GM21367 (cell line): ENCODE measurements at regions not wholly inside any gene's neighbourhood (a gene's known extent, or its start where the extent isn't known, plus 50 kb on each side); places are given as distances from the start of the nearest gene placed in this dataset.

Experiments used
- ATAC-seq: cut with Tn5 transposase; IDR thresholded peaks from one replicate; pipeline ENCODE4 v1.9.1; 2021; ENCODE audit not compliant: unreplicated experiment

DNA sequence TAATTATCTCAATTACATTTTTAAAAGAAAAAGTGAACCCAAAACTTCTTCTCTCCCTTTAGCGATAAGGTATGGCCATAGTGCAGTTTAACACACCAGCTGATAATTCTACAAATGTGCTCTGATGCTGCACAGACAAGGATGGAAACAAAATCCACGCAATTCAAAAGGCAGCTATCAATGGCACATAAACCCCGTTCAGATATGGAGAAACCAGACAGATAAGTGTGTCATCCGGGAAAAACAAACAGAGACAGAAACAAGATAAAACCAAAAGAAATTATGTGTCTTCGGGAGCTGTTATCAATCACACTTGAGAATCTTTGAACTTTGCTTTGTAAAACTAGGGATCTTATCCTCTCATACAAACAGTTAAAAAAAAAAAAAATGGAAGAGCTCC lies 73.6 kb downstream of the SIPA1L2 start:
- ATAC-seq, result no peak

DNA sequence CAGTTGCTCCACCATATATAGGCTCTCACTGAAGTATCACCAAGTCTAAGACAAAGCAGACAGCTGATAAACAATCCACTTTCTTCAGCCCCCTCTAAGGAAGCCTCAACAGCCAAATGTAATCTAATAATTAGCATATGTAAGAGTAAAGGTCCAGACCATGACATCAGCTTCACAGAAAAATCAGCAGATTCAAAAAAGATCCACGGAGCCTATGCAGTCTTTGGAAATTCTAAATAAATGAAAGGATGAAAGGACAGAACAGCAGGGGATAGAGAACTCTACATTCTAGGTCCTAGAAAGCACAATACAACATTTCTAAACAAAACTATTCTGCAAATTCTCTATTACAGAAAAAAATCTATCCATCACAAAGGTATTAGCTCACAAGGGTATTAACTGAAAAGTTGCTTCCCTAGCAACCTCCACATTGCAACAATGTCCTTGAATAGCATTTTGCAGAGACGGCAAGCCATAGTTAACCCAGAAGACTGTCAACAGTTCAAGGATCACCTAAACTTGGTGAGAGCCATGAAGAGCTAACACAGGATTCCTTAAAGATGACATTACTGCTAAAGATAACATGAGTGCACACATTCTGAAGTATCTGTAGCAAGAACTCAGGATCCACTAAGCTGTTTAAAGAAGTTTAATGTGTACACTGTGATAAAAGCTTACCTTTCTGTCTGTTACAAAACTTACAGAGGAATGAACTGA lies 74.3 kb downstream of the SIPA1L2 start:
- no peak for ATAC-seq

DNA sequence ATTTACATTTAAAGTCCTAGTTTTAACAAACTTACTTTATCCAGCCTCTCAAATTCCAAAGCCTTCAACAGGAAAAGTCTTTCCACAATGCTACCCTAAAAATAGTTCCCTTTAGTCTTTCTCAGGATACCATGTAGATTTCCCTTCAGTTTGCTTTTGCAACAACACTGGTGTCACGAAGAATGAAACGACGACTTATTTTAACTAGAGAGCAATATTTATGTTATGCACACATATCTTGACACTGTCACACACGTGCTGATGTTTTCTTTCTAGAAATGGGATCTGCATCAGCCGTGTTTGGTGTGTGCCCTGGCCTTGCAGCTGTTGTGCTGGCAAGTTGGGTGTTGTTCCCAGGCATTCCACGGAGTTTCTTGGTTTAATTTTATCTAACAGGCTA lies 75.5 kb downstream of the SIPA1L2 start:
- no peak for ATAC-seq

DNA sequence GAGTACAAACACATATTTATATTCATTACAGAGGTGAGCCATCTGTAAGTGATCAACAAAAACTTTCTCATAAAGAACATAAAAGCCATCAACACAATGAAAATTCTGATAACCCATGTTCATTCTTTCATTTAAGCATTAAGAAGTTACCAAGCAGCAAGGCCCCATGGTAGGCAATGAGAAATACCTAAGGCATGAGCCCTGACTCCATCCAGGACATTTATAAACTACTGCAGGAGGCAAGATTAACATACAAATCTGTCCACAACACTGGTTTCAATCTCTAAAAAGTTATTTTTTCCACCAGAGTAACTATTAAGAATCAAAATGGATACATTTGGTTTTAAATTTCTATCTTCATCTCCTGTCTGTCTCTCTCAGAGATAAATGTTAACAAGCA lies 76.1 kb downstream of the SIPA1L2 start:
- ATAC-seq, result no peak

DNA sequence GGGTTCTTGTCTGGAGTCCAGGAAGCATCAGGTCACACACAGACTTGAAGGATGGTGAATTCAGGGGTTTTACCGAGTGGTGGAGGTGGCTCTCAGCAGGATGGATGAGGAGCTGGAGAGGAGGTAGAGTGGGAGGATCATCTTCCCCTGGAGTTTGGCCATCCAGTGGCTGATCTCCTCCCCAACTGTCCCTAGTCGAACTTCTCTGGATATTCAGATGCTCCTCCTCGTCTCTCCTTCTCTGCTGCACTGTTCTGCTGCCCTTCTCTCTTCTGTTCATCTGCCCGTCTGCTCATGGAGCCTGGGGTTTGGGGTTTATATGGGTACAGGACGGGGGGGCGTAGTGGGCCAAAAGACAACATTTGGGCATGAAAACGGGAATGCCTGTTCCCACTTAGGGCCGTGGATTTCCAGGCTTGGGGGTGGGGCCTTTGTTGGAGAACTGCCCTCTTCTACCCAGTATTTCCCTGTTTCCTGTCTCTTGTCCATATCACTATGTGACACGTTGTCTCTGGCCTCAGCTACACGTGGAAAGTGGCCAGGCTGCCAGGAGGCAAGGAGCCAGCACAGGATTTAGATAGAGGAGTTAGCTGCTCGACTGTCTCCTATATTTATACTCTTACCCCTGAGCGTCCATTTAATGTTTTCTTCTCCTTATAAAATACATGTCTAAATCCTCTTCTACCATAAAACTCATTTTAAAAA lies 76.7 kb downstream of the SIPA1L2 start:
- ATAC-seq, result no peak

DNA sequence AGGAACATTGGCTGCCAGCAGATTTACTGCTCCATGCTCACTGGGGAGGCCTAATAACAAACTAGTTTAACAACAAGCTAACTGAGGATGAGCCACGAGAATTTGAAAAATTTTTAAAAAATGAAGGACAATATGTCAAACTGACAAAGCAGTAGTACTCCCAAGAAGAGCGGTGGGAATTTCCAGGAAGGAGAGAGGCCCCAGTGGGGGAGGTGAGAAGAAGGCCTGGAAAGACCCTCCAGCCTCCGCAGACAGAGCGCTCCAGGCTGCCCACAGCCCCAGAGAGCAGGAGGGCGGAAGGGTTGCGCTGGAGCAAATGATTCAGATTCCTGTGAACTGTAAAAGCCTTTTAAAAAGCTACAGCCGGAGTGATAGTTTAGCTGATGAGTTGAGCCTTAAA lies 78.5 kb downstream of the SIPA1L2 start:
- no peak for ATAC-seq

DNA sequence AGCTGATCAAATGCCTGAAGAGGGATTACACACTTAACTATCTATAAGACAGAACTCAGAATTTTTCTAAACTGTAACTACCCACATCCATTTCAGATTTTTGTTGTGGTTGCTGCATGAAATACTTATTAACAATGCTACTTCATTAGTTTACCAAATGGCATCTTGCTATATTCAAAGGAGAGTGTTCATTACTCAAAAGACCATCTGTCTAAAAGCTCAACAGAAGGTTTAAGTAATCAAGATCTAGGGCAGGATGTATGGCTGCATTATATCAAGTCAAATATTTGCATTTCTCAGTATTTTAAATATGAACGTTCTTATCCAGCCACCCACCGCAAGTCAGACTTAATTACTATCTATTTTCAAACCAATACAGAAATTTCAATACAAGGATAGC lies 79.9 kb downstream of the SIPA1L2 start:
- ATAC-seq, result no peak

DNA sequence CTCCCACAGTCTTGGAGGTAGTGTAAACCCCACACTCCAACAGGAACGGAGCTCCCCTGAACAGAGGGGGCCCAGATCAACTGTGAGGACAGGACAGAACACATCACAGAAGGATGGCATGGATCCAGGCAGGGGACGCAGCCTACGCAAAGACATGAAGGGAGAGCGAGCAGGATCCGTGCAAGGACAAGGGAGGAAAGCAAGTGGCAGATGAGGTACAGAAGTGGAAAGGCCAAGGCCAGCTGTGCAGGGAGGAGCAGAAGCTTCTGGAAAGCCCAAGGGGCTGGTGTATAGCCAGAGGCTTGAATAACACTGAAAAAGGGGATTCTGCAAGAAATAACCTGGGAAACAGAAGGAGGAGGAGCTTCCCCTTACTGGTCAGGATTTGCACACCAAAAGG lies 81.2 kb downstream of the SIPA1L2 start:
- ATAC-seq, result no peak

DNA sequence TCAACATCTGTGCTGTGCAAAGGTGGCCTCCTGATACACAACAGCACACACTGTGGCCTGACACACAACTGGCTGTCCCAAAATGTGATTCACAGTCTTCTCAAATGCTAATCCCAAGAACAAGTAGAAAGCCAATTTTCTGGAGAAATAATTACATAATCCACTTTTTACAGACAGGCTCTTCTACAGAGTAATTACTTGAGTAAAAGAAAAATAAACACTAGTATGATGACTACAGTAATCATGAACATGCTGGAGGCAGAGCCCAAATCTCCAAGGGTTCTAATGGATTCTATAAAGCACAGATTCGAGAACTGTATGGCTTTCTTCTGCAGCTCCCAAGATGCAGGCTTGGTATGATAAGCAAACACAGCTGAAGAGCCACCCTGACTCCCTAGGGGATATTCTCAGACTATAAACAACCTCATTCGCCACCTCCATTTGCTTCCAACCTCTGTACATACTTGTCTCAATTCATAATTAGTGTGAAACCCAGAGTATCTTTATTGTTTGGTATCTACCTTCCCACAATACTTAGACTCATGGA lies 81.9 kb downstream of the SIPA1L2 start:
- ATAC-seq, result no peak

DNA sequence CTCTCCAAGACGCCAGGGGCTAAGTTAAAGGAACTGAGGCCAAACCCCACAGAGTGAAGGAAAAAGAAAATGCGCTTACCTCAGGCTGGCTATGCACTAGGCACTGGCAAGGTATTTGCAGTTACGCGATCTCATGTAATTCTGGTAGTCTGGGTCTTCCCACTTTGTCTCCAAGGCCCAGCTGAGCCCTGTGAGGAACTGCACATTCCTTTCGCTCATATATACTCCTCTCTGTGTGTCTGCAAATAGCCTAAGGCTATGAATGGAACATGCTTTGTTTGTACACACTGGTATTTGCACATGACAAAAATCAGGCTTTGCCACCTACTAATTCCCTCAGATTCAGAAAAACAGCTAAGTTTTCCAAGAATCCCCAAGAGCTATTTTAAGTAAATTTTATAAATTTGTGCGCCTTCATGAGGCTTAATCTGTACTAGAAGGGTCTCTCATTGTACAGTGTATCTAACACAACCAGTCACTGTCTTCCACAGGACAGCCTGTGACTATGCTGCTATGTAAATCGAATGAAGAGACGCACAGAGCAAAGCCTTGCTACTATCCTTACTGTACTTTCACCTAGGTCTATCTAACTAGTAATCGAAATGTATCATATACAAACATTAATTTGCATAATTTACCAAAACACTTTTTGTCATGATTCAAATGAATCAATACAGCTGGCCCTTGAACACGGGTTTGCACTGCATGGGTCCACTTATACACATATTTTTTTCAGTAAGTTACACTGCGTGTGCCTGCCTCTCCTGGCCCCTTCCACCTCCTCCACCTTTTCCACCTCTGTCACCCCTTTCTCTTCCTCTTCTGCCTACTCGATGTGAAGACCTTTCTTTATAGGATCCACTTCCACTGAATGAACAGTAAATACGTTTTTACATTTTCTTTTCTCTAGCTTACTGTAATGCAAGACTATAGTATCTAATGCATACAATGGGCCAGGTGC lies 87.0 kb downstream of the SIPA1L2 start:
- no peak for ATAC-seq

DNA sequence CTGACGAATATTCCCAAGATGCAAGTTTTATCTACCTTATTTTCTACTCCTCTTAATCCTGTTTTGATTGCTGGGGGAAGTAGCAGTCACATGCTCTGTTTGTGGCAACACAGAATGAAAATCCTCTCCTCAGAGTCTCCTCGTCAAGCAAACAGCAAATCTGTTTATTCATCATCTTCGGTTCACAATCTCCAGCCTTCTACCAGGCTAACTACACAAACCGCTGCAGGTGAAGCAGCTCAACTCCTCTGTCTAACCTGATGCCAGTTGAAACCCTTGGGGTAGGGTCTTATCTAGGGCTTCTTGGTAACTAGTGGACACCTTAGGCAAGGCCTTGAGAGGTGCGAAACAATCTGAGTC lies 91.0 kb downstream of the SIPA1L2 start:
- ATAC-seq, result no peak

DNA sequence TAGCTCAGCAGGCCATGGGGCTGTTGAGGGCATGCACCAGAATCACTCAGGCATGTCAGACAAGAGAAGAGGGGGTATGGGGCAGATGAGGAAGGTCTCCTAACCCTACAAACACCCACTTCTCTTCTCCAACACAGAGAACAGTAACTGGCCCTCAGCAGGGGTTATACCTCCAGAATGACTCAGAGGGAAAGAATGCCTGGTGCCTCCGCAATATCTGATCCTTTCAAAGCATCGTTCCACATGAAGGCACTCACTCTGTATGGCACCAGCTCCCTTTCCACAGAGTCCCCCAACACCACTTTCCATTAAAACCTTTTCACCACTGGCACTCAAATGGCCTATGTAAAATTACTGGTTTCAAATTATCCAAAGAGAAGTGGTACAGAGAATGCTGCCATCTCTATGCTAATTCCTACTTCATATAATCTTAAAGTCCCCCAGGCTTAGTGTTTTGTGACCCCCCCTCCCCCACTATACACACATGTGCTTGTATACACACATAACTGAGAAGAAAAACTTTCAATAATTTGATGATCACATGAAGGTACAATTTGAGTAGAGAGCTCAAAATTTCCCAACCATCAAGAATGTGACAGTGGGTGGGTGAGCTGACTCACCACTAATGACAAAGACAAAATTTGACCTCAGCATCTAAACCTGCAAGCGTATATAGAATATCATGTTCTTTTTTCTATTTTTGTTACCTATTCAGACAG lies 91.5 kb downstream of the SIPA1L2 start:
- ATAC-seq, result no peak

DNA sequence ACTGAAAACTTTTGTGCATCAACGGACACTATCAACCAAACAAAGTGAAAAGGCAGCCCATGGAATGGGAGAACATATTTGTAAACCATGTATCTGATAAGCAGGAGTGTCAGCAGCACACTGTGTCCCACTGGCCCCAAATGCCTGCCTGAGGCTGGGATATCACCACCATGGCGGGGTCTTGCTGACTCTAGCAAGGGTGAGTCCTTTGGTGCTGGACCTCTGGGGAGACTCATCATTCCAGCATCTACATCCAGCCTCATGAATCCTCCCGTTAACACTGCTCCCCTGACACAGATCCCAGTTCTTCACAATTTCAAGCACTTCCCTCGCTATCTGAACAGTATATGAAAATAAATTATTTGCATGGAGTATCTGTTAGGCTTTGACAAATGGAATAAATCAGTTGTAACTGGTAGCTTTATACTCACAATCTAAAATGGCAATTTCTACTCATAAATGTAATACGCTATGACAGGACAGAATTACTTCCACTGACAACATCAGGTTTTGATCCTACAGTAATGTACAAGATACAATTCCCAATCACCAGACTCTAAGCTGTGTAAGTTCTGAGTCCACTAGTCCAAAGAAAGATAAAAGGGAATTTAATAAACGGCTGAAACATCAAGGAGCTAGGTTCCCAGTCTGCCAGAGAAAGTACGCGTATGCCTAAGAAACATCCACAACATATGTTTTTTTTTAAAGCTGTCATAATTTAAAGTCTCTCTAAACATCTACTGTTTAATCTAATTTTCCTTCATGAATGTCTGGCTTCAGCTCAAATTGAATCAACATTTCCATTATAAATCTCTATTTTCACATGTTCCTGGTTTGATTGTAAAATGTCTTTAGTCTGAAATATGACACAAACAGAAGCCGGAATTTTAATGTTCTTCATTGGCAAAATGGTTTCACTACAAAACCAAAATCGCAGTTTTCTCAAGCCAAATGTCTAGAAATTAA lies 95.1 kb downstream of the SIPA1L2 start:
- ATAC-seq, result no peak

DNA sequence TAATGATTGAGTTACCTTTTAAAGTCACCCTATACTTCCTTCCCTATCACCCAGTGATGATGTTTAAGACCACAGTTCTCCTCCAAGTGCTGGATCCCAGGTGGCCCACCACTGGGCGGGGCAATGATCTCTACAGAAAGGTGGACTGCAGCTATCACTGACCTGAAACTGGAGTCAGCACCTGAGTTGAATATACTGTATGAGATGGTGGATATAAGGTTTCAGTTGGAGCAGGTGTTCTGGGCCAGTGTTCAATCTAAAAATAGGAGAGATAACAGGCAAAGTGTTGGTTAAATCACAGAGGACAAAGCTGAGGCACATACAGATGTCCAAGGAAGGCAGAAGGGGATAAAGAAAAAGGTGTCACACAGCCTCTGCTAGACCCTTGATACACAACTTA lies 96.6 kb downstream of the SIPA1L2 start:
- ATAC-seq, result no peak

DNA sequence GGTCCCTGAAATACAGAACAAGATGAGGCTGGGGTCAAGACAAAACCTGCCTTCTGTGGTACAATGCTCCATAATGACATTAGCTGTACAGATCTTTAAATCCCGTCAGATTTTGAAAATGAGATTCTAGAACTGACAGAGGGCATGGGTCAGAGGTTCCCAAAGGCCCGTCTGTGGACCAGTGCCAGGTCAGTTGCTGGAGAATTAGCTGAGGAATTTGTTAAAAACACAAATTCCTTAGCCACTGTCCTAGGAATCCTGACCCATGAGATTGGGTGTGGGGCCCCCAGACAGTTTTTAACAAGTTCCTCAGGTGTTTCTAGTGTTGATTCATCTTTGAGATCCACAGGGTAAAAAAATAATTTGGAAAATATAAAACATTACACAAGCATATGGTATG lies 97.0 kb downstream of the SIPA1L2 start:
- no peak for ATAC-seq

DNA sequence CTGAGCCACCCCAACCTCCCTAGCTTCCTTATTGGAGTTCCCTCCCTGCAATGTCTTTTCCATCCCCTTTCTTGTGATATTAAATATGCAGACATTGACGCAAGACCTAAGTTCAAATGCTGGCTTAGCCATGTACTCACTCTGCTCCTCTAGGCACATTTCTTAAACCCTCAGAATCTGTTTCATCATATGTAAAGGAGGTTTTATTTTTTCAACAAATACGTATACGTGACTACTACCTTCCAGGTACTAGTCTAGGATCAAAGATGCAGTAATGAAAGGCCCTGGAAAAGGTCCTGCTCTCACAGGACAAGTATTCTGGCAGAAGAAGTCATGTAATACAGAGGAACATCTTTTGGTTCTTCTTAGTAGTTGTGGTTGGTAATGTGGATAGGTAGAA lies 98.6 kb downstream of the SIPA1L2 start:
- ATAC-seq, result no peak

DNA sequence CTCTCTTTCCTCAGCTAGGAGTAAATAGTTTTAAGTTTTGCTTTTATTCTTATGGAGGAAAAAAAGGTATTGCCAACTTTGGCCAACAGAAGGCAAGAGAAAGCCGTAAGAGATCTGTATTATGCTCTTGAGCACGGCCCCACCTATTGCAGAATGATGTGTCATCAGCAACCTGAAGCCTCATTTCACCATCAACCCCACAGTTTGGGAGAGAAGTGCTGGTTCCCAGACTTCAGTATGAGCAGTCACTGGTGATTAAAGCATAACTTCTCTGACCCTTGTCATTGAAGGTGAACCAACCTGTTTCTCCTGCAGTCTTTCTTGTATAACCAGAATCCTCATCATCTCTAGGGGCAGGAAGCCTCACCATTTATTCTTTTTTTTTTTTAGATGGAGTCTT lies 100.2 kb downstream of the SIPA1L2 start:
- ATAC-seq, result no peak

DNA sequence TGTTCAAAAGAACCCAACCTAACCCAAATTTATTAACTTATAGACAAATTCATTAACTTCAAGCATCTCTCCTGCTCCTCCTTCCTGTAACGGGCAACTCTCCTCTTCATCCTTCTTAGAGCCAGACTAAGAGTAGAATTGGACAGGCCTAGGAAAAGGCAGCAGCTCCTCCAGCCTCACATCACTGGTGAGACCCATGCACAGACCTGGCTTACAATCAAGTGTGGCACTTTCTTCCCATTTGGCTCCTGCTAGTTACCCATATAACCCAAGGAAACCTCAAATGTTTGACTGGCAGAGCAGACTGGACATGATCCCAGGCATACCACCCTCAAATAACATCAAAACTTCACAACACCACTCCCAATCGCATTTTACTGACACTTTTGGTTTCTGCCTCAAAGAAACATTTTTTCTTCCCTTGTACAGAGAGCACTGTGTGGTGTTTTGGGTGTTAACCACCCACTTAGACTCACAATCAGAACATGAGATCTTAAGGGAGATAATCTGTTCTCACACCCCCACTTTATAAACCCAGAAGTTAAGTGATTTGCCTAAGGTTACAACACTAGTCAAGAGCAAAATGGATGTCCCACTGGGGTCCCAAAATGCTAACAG lies 101.4 kb downstream of the SIPA1L2 start:
- ATAC-seq, result no peak

DNA sequence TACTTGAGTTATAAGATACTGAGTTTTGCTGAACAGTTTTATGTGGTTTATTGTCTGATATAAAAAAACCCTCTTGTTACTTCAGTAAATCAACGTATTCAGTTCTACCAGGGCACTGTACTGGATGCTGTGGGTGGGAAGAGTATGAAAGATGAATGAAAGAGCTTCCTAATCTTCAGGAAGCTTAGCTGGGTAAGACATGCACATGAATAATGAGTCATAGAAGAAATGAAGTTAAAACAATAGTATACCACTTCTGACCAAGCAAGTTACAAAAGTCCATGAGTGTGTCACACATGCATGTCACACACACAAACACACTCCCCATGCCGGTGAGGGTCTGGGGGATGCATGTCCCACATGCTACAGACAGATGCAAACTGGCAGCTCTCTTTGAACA lies 105.9 kb downstream of the SIPA1L2 start:
- ATAC-seq, result no peak
